Glomerular endothelial cell (primary cell): ENCODE measurements at regions not wholly inside any gene's neighbourhood (a gene's known extent, or its start where the extent isn't known, plus 50 kb on each side); places are given as distances from the start of the nearest gene placed in this dataset.

ENCODE experiments used
- DNase-seq: peaks from one replicate; pipeline ENCODE4 v3.0.0-alpha.2; 2011; ENCODE audit warnings: low read depth, low spot score; ENCODE audit errors: extremely low read depth

- DNase-seq, result no peak
These were observed 260.7 kb upstream of the CSF3R start for GRCh38 chr1:36743286-36744005.

GRCh38 chr1:36741066-36741465 is 258.4 kb upstream of the CSF3R start:
- no peak for DNase-seq

GRCh38 chr1:36740446-36740845 is 257.7 kb upstream of the CSF3R start:
- no peak for DNase-seq

GRCh38 chr1:36739703-36740289 is 257.1 kb upstream of the CSF3R start:
- DNase-seq, result no peak

GRCh38 chr1:36738245-36738644 is 255.5 kb upstream of the CSF3R start:
- DNase-seq, result no peak

GRCh38 chr1:36737767-36738166 is 255.1 kb upstream of the CSF3R start:
- DNase-seq, result no peak

- no peak for DNase-seq
These were observed 254.4 kb upstream of the CSF3R start for GRCh38 chr1:36737038-36737555.

- DNase-seq, result no peak
These were observed 253.4 kb upstream of the CSF3R start for GRCh38 chr1:36735939-36736730.

- no peak for DNase-seq
These were observed 252.7 kb upstream of the CSF3R start for GRCh38 chr1:36735436-36735835.

- DNase-seq, result no peak
These were observed 251.6 kb upstream of the CSF3R start for GRCh38 chr1:36734356-36734755.

- DNase-seq, result no peak
These were observed 251.0 kb upstream of the CSF3R start for GRCh38 chr1:36733748-36734147.

- no peak for DNase-seq
These were observed 249.3 kb upstream of the CSF3R start for GRCh38 chr1:36732015-36732356.

- no peak for DNase-seq
These were observed 248.7 kb upstream of the CSF3R start for GRCh38 chr1:36731226-36732014.

GRCh38 chr1:36730599-36730998 is 247.9 kb upstream of the CSF3R start:
- no peak for DNase-seq

GRCh38 chr1:36729716-36730510 is 247.2 kb upstream of the CSF3R start:
- no peak for DNase-seq

GRCh38 chr1:36729289-36729688 is 246.6 kb upstream of the CSF3R start:
- no peak for DNase-seq

- no peak for DNase-seq
These were observed 246.1 kb upstream of the CSF3R start for GRCh38 chr1:36728846-36729245.

- DNase-seq, result no peak
These were observed 245.3 kb upstream of the CSF3R start for GRCh38 chr1:36728051-36728450.

GRCh38 chr1:36725151-36725550 is 242.4 kb upstream of the CSF3R start:
- no peak for DNase-seq

- DNase-seq, result no peak
These were observed 241.1 kb upstream of the CSF3R start for GRCh38 chr1:36723813-36724212.
